PC-9 (cell line): ENCODE measurements at regions not wholly inside any gene's neighbourhood (a gene's known extent, or its start where the extent isn't known, plus 50 kb on each side); places are given as distances from the start of the nearest gene placed in this dataset.

Source experiments
- BruUV-seq: library from RNA; stranded (reverse); fragments of 400-500 nt; replicated peaks from 2 replicates; lab custom pipeline; 2021; lab: Mats Ljungman, UMichigan
- CTCF ChIA-PET: fragments of 300-600 bp; sonication (Branson Sonifier 250); formaldehyde crosslinking; loops from one replicate; lab custom pipeline; 2022; ENCODE audit warnings: antibody characterized with exemption; lab: Charles Lee
- POLR2A ChIA-PET: fragments of 300-600 bp; sonication (Branson Sonifier 250); formaldehyde crosslinking; loops from one replicate; lab custom pipeline; 2022; ENCODE audit warnings: antibody characterized with exemption; ENCODE audit not compliant: unreplicated experiment; lab: Charles Lee
- DNase-seq, 2 experiments: peaks; one replicate each; pipeline versions ENCODE4 v3.0.0 to v3.0.0-alpha.2; 2015 to 2022; ENCODE audit warnings: mixed read lengths in 1 of 2
- H2AFZ ChIP-seq: fragments of 200-600 bp; sonication (generic); 2 replicates; pipeline ENCODE4 v1.8.1; 2017; ENCODE audit warnings: antibody characterized with exemption
- H3F3A ChIP-seq: fragments of 200-600 bp; sonication (generic); 2 replicates; pipeline ENCODE4 v1.8.1; 2017; ENCODE audit warnings: antibody characterized with exemption, mild to moderate bottlenecking, low read depth; ENCODE audit not compliant: insufficient read depth
- H3K27ac ChIP-seq: fragments of 200-600 bp; sonication (generic); 2 replicates; pipeline ENCODE4 v1.6.1; 2016; ENCODE audit warnings: mixed run types
- H3K27me3 ChIP-seq: fragments of 200-600 bp; sonication (generic); 2 replicates; pipeline ENCODE4 v1.6.1; 2016; ENCODE audit warnings: low read depth, mixed run types; ENCODE audit not compliant: insufficient read depth
- H3K36me3 ChIP-seq: fragments of 200-600 bp; sonication (generic); 2 replicates; pipeline ENCODE4 v1.6.1; 2016; ENCODE audit warnings: low read depth, mixed run types
- H3K4me1 ChIP-seq: fragments of 200-600 bp; sonication (generic); replicated peaks from 2 replicates; pipeline ENCODE4 v1.6.1; 2016; ENCODE audit warnings: mixed run types; ENCODE audit not compliant: insufficient read depth
- H3K4me2 ChIP-seq: fragments of 200-600 bp; sonication (generic); 2 replicates; pipeline ENCODE4 v1.6.1; 2017; ENCODE audit warnings: mixed run types
- H3K4me3 ChIP-seq: fragments of 200-600 bp; sonication (generic); 2 replicates; pipeline ENCODE4 v1.6.1; 2016; ENCODE audit warnings: mixed run types
- H3K79me2 ChIP-seq: fragments of 200-600 bp; sonication (generic); 2 replicates; pipeline ENCODE4 v1.6.1; 2017; ENCODE audit warnings: low read depth, mixed run types
- H3K9me2 ChIP-seq: fragments of 200-600 bp; sonication (generic); 2 replicates; pipeline ENCODE4 v1.8.1; 2017; ENCODE audit warnings: mild to moderate bottlenecking; ENCODE audit not compliant: insufficient read depth
- H3K9me3 ChIP-seq: fragments of 200-600 bp; sonication (generic); 2 replicates; pipeline ENCODE4 v1.8.1; 2016; ENCODE audit warnings: low read depth; ENCODE audit not compliant: insufficient read depth
- H4K20me1 ChIP-seq: fragments of 200-600 bp; sonication (generic); 2 replicates; pipeline ENCODE4 v1.8.1; 2017; ENCODE audit not compliant: insufficient read depth
- EZH2 ChIP-seq: fragments of 200-600 bp; sonication (generic); IDR thresholded peaks from 2 replicates; pipeline ENCODE4 v1.8.0; 2017; ENCODE audit warnings: antibody characterized with exemption, low read depth
- intact Hi-C: fragments of 100-400 bp; cut with micrococcal nuclease; formaldehyde crosslinking; loops from one replicate; pipeline ENCODE4 v1.10.0; 2022; ENCODE audit not compliant: unreplicated experiment
- TF ChIP-seq, protein P1 (sequence below): fragments of 200-600 bp; sonication (generic); conservative IDR thresholded peaks from 2 replicates; pipeline ENCODE4 v1.6.1; 2017; ENCODE audit warnings: mixed run types, antibody characterized with exemption, mild to moderate bottlenecking, moderate library complexity

DNA sequence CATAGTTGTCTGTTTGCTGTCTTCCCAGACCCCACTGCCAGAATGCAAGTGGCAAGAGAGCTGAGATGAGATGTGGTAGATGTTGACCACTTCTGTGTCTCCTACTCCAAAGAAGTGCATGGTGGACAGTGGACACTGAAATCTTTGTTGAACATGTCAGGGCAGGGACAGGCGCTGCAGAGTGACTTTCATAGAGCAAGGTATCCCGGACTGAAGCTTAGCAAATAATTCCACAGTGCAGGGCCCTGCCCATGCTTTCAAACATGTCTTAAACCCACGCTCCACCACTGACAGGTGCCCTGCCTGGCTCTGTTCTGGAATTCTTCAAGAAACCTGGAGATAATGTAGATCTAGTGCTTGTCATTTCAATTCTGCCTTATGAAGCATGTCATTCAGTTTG, 470.5 kb upstream of the ID2 start:
- no peak for TF ChIP-seq EZH2
- TF ChIP-seq, protein P1, sequence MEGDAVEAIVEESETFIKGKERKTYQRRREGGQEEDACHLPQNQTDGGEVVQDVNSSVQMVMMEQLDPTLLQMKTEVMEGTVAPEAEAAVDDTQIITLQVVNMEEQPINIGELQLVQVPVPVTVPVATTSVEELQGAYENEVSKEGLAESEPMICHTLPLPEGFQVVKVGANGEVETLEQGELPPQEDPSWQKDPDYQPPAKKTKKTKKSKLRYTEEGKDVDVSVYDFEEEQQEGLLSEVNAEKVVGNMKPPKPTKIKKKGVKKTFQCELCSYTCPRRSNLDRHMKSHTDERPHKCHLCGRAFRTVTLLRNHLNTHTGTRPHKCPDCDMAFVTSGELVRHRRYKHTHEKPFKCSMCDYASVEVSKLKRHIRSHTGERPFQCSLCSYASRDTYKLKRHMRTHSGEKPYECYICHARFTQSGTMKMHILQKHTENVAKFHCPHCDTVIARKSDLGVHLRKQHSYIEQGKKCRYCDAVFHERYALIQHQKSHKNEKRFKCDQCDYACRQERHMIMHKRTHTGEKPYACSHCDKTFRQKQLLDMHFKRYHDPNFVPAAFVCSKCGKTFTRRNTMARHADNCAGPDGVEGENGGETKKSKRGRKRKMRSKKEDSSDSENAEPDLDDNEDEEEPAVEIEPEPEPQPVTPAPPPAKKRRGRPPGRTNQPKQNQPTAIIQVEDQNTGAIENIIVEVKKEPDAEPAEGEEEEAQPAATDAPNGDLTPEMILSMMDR: no peak
- CTCF ChIA-PET: no interaction called here

DNA sequence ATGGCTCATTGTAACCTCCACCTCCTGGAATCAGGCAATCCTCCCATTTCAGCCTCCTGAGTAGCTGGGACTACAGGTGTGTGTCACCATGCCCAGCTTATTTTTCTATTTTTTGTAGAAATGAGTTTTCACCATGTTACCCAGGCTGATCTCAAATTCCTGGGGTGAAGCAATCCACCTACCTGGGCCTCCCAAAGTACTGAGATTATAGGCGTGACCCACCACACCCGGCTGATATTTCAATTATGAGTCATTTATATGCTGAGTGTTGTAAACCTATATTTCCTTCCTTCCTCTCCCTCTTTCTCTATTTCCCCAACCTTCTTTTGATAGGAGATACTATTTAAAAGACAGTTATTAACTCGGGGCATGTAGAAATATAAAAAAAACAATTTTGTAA, 469.6 kb upstream of the ID2 start:
- no peak overlapping the region for H3K4me2 ChIP-seq
- no peak overlapping the region for H2AFZ ChIP-seq
- H3K4me1 ChIP-seq: no peaks in the 10 kb centered on the region
- H3K27me3 ChIP-seq: no peaks in the 10 kb centered on the region
- BruUV-seq: no TSS peak
- H4K20me1 ChIP-seq: no peaks in the 10 kb centered on the region
- DNase-seq: no peak
- TF ChIP-seq, protein P1: no peak
- TF ChIP-seq EZH2: no peak
- H3K4me3 ChIP-seq: no peak overlapping the region
- H3K36me3 ChIP-seq: no peaks in the 10 kb centered on the region
- H3K9me3 ChIP-seq: no peaks in the 10 kb centered on the region
- H3K27ac ChIP-seq: no peak overlapping the region
- no peaks in the 10 kb centered on the region for H3K79me2 ChIP-seq
- peaks cover 8% of the 10 kb centered on the region; the same call in 1 of the 2 replicates for H3K9me2 ChIP-seq
- intact Hi-C loops: no loop called here
- POLR2A ChIA-PET: no interaction called here
- no peaks in the 10 kb centered on the region for H3F3A ChIP-seq
- CTCF ChIA-PET: no interaction called here

More for the DNA sequence above, 470.5 kb upstream of the ID2 start:
- Histone ChIP-seq H3K9me3 (no peaks in the 10 kb centered on the region), H3K27me3 (no peaks in the 10 kb centered on the region), H3K36me3 (no peaks in the 10 kb centered on the region), H3K27ac (no peak overlapping the region), H3K4me2 (no peak overlapping the region), H2AFZ (no peak overlapping the region), H3F3A (no peaks in the 10 kb centered on the region), H3K9me2 (peaks cover 8% of the 10 kb centered on the region; the same call in 1 of the 2 replicates), H3K4me3 (no peak overlapping the region), H3K79me2 (no peaks in the 10 kb centered on the region), H4K20me1 (no peaks in the 10 kb centered on the region), H3K4me1 (no peaks in the 10 kb centered on the region)
- intact Hi-C loops: no loop called here
- DNase-seq: no peak
- POLR2A ChIA-PET: no interaction called here
- no TSS peak for BruUV-seq

DNA sequence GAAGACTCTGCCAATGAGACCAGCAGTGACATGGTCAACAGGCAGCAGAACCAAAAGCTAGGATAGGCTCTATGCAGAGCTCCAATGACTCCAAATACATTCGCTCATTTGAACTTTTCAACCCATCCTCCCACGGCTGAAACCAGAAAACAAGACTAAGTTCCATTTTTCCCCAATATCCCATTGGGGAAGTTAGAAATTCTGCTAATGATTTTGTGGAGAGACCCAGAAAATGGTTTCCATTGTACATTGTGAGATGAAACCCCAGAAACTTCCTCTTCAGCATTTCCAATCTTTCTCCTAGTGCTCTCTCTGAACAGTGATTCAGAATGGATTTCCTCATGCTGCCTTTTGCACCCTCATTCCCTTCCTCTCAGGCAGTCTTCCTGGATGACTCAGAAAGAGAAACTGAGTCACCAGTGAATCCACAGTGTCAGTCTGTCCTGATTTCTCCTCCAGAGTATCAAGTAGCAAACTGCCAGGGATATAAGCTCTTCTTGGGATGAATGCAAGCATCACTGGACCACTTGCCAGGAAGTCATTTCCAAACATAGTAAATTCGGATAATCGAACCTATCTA, 467.7 kb upstream of the ID2 start:
- Histone ChIP-seq H3K4me2 (no peak overlapping the region), H3K79me2 (no peaks in the 10 kb centered on the region), H3K9me2 (peaks cover 8% of the 10 kb centered on the region; the same call in 1 of the 2 replicates), H3K27me3 (peaks cover 5% of the 10 kb centered on the region; the same call in 1 of the 2 replicates), H4K20me1 (no peaks in the 10 kb centered on the region), H3K36me3 (no peaks in the 10 kb centered on the region), H3F3A (no peaks in the 10 kb centered on the region), H2AFZ (no peak overlapping the region), H3K27ac (no peak overlapping the region), H3K4me1 (no peaks in the 10 kb centered on the region), H3K4me3 (no peak overlapping the region), H3K9me3 (no peaks in the 10 kb centered on the region)
- no peak for TF ChIP-seq EZH2
- TF ChIP-seq, protein P1: no peak
- ChIA-PET CTCF (no interaction called here), POLR2A (no interaction called here)
- no peak for DNase-seq
- intact Hi-C loops: no loop called here
- BruUV-seq: no TSS peak
